Osteoblast (primary cell): ENCODE measurements at regions not wholly inside any gene's neighbourhood (a gene's known extent, or its start where the extent isn't known, plus 50 kb on each side); places are given as distances from the start of the nearest gene placed in this dataset.

Experiments
- DNase-seq: peaks from one replicate; pipeline ENCODE4 v3.0.0; 2011; ENCODE audit warnings: low spot score, mixed read lengths; ENCODE audit not compliant: insufficient read length; ENCODE audit errors: missing footprints
- H2AFZ ChIP-seq: 2 replicates; pipeline ENCODE4 v1.6.0; 2011; ENCODE audit warnings: mild to moderate bottlenecking, low read length
- H3K27ac ChIP-seq: 2 replicates; pipeline ENCODE4 v1.5.1; 2011; ENCODE audit warnings: mild to moderate bottlenecking, low read depth, low read length, moderate library complexity
- H3K27me3 ChIP-seq: 2 replicates; pipeline ENCODE4 v1.6.0; 2012; ENCODE audit warnings: mild to moderate bottlenecking, control low read depth, inconsistent platforms, low read length, moderate library complexity; ENCODE audit not compliant: insufficient read depth
- H3K36me3 ChIP-seq: 2 replicates; pipeline ENCODE4 v1.5.1; 2011; ENCODE audit warnings: mild to moderate bottlenecking, low read length, control low read depth, moderate library complexity; ENCODE audit not compliant: insufficient read depth
- H3K4me1 ChIP-seq: 2 replicates; pipeline ENCODE4 v1.5.1; 2011; ENCODE audit warnings: mild to moderate bottlenecking, low read length, control low read depth, moderate library complexity; ENCODE audit not compliant: insufficient read depth
- H3K4me2 ChIP-seq: 2 replicates; pipeline ENCODE4 v1.6.0; 2011; ENCODE audit warnings: mild to moderate bottlenecking, low read length; ENCODE audit not compliant: insufficient read depth
- H3K4me3 ChIP-seq: fragments of 200-600 bp; sonication (generic); 3 replicates; pipeline ENCODE4 v1.5.1; 2012; ENCODE audit warnings: mild to moderate bottlenecking, low read length, inconsistent platforms; ENCODE audit not compliant: insufficient read depth
- H3K79me2 ChIP-seq: 2 replicates; pipeline ENCODE4 v1.6.0; 2012; ENCODE audit warnings: mild to moderate bottlenecking, low read length, control low read depth, inconsistent platforms; ENCODE audit not compliant: insufficient read depth
- H3K9me3 ChIP-seq: 2 replicates; pipeline ENCODE4 v1.5.1; 2011; ENCODE audit warnings: low read depth, low read length, control low read depth
- H4K20me1 ChIP-seq: 2 replicates; pipeline ENCODE4 v1.6.0; 2012; ENCODE audit warnings: mild to moderate bottlenecking, low read length, control low read depth; ENCODE audit not compliant: insufficient read depth
- CTCF ChIP-seq: IDR thresholded peaks from 2 replicates; pipeline ENCODE4 v1.5.1; 2011; ENCODE audit warnings: mild to moderate bottlenecking, low read depth, low read length, moderate library complexity; ENCODE audit errors: extremely low read depth

- Histone ChIP-seq H3K4me3 (no peak overlapping the region), H2AFZ (no peak overlapping the region), H3K4me2 (no peak overlapping the region), H3K4me1 (peaks cover 50% of the 10 kb centered on the region), H3K27ac (peak overlapping the region; percentile 97), H4K20me1 (no peaks in the 10 kb centered on the region), H3K9me3 (no peaks in the 10 kb centered on the region), H3K27me3 (no peaks in the 10 kb centered on the region), H3K79me2 (no peaks in the 10 kb centered on the region), H3K36me3 (no peaks in the 10 kb centered on the region)
- no peak for DNase-seq
- TF ChIP-seq CTCF, result no peak
Measured at GRCh38 chr11:28835317-28835716, 727.1 kb downstream of the METTL15 start.

DNA sequence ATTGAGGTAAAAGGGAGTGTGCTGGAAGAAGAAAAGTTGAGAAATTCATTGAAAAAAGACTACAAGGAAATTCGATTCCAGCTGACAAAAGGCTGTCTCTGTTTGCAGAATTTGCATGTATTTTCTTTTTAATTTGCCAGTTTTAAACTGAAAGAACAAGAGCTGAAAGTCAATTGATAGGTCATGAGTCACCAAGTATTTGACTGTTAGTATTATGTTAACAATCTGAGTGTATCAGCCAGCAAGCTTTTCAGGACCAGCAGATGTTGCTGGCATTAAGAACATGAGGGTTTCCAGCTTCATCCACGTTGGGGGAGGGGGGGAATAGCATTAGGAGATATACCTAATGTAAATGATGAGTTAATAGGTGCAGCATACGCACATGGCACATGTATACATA lies 726.7 kb downstream of the METTL15 start:
- H3K36me3 ChIP-seq, result no peaks in the 10 kb centered on the region
- no peak for TF ChIP-seq CTCF
- H4K20me1 ChIP-seq, result no peaks in the 10 kb centered on the region
- H3K27ac ChIP-seq, result peak overlapping the region; percentile 97
- H3K4me1 ChIP-seq, result peaks cover 50% of the 10 kb centered on the region
- no peaks in the 10 kb centered on the region for H3K27me3 ChIP-seq
- H3K79me2 ChIP-seq, result no peaks in the 10 kb centered on the region
- H3K4me2 ChIP-seq, result peak overlapping the region; percentile 14
- H2AFZ ChIP-seq, result no peak overlapping the region
- H3K4me3 ChIP-seq, result no peak overlapping the region
- no peak for DNase-seq
- H3K9me3 ChIP-seq, result no peaks in the 10 kb centered on the region

GRCh38 chr11:28833670-28834069 lies 725.5 kb downstream of the METTL15 start:
- peak overlapping the region; percentile 97 for H3K27ac ChIP-seq
- peaks cover 43% of the 10 kb centered on the region for H3K4me1 ChIP-seq
- no peak for DNase-seq
- no peak overlapping the region for H3K4me2 ChIP-seq
- no peaks in the 10 kb centered on the region for H3K79me2 ChIP-seq
- H4K20me1 ChIP-seq, result no peaks in the 10 kb centered on the region
- H2AFZ ChIP-seq, result no peak overlapping the region
- TF ChIP-seq CTCF, result no peak
- no peaks in the 10 kb centered on the region for H3K9me3 ChIP-seq
- H3K36me3 ChIP-seq, result no peaks in the 10 kb centered on the region
- no peaks in the 10 kb centered on the region for H3K27me3 ChIP-seq
- H3K4me3 ChIP-seq, result no peak overlapping the region

- Histone ChIP-seq H4K20me1 (no peaks in the 10 kb centered on the region), H3K36me3 (no peaks in the 10 kb centered on the region), H2AFZ (no peak overlapping the region), H3K27ac (peak overlapping the region; percentile 97), H3K4me3 (no peak overlapping the region), H3K4me2 (peak overlapping the region; percentile 1), H3K79me2 (no peaks in the 10 kb centered on the region), H3K27me3 (no peaks in the 10 kb centered on the region), H3K4me1 (peaks cover 43% of the 10 kb centered on the region), H3K9me3 (no peaks in the 10 kb centered on the region)
- TF ChIP-seq CTCF, result no peak
- no peak for DNase-seq
Measured at GRCh38 chr11:28833169-28833568, 725.0 kb downstream of the METTL15 start.
